ENCODE measurements at regions not wholly inside any gene's neighbourhood (a gene's known extent, or its start where the extent isn't known, plus 50 kb on each side); places are given as distances from the start of the nearest gene placed in this dataset.
"Not testable (repeated sequence)": the region's sequence is repeated elsewhere in the genome, so short reads cannot be mapped to it uniquely, and the experiment has no call there.

DNA sequence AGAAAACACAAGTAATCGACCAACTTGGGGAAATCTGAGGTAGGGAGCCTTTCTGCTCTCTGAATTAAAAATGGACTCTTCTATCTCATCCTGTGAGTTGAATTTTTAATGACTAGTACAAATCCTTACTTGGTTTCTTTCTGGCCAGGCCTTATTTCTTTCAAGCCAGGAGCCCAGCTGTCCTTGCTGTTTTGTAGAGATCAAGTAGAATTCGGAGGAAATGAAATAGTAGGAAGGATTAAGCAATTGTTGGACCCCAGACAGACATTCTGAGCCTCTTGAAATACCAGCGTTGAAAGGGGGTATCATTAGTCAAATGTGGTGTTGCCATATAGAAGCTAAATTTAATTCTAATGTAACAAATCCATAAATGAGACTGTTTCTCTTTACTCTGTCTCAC, 53.7 kb upstream of the SMIM15 start:
- in situ Hi-C loops (cut with HindIII; ENCODE audit: low sequenced_read_pairs): no loop called here

DNA sequence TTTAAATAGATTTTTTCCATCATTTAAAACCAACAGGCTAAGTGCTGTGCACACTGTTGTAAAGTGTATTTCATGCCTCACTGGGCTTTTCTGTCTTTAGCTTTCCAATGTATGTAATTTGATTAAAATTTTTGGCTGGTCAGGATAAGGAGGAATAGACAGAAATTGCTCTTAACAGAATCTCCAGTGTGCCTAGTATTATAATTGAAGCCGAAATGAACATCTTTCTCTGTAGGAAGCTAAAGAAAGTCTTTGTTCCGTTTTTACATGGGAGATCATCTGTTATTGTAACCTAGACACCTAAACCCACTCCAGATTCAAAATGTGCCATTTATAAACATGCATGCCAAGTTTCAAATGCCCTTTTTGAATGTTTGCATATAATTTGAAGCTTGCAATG, 54.5 kb upstream of the SMIM15 start:
- in situ Hi-C loops (cut with HindIII; ENCODE audit: low sequenced_read_pairs): no loop called here

DNA sequence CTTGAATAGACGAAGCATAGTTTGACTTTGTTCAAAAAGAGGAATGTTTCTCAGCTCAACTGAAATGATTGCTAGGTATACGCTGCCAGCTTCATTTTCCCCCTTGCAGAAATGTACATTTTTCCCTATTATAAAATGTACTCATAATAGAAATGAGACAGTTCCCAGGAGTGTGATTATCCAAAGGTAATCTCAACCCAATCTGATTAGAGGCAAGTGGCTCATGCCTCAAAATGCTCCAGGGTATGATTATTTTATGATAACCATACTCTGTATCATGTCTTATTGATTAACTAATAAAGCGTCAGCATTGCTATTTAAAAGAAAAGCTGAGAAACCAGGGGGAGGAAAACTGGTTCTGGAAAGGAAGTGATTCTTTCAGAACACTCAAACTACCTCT, 54.9 kb upstream of the SMIM15 start:
- in situ Hi-C loops (cut with HindIII; ENCODE audit: low sequenced_read_pairs): no loop called here

DNA sequence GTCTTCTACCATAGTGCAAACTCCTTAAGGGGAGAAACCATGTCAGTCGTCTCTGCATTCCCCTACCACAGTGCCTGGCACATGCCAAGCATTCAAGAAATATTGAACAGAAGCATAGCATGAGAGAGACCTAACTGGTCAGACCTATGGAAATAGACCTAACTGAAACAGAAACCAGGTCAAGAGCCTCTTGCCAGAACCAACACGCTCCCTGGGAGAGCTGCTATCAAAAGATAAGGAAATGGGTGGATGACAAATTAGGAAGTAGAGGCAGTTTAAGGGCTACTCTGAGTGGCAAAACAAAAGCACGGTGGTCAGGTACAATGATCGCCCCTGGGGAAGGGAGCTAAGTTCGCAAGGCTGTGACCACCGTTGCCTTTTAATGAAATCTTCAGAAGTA, 66.0 kb upstream of the SMIM15 start:
- in situ Hi-C loops (cut with HindIII; ENCODE audit: low sequenced_read_pairs): loop anchor here (5.0 kb wide), 1 partner anchor 91 kb away; no protein-coding TSS in a partner anchor

DNA sequence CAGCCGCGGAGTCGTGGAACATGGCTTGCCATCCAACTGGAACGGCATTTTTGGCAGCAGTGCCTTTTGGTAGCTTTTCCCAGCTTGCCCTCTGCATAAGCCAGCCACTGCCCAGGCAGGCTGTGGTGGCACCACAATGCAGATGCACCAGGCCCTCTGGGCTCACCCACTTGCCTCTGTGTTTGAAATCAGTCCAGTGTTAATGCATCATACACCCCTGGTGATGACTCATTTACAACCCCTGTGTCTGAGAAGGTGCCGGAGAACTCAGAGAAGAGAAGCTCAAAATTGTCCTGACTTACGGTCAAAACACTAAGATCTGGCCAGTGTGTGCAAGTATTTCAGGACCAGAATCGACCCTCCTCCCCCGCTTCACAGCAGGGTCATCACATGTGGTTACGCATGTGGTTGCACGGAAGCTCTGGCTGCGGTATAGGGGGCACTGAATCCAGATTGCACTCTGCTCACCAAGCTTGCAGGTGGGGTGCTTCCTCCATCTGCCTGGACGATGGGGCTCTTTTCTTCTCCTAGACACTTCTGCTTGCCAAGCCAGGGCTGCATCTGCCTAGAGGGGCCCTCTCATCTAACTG, 66.5 kb upstream of the SMIM15 start:
- in situ Hi-C loops (cut with HindIII; ENCODE audit: low sequenced_read_pairs): loop anchor here (5.0 kb wide), 1 partner anchor 91 kb away; no protein-coding TSS in a partner anchor

DNA sequence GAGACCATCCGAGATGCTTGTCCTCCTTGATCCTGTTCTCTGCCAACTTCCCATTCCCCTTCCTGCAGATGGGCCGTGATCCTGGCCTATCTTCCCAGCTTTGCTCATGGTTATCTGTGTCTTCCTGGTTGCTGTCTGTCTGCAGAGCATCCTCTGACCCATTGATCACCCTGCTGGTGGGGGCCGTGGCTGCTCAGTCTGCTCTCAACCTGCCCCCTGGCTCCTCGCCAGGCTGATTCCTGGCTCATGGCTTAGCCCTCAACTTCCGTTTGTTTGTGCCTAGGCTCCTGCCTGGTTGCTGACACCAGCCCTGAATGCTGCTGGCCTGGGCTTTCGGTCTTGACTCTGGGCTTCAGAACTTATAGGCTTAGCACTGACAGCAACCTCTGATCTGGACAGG, 67.1 kb upstream of the SMIM15 start:
- in situ Hi-C loops (cut with HindIII; ENCODE audit: low sequenced_read_pairs): loop anchor here (5.0 kb wide), 1 partner anchor 92 kb away; no protein-coding TSS in a partner anchor

DNA sequence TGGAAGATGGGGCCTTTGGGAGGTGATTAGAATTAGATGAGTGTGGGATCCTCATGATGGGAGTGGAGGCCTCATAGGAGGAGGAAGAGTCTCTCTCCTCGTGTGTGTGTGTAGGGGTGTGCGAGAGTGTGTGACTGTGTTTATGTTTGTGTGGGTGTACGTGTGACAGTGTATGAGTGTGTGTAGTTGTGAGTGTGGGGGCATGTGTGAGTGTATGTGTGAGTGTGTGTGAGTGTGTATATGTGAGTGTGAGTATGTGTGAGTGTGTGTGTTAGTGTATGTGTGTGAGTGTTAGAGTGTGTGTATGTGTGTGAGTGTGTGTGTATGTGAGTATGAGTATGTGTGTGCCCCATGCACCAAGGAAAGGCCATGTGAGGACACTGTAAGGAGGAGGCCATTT, 68.2 kb upstream of the SMIM15 start:
- in situ Hi-C loops (cut with HindIII; ENCODE audit: low sequenced_read_pairs): no loop called here

DNA sequence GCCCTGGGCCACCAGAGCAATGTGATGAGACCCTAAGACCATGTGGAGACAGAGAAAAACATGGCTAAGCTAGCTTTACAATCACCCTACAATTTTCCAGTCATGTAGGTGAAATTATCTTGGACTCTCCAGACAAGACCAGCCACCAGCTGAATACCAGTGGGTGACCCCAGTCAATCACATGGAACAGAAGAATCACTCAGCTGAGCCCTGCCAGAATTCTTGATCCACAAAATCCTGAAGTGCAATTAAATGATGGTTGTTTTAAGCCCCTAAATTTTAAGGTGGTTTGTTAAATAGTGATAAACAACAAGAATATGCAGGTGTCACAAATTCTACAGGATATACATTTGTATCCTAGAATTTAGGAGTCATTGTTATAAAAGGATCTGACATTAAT, 69.5 kb upstream of the SMIM15 start:
- in situ Hi-C loops (cut with HindIII; ENCODE audit: low sequenced_read_pairs): no loop called here

DNA sequence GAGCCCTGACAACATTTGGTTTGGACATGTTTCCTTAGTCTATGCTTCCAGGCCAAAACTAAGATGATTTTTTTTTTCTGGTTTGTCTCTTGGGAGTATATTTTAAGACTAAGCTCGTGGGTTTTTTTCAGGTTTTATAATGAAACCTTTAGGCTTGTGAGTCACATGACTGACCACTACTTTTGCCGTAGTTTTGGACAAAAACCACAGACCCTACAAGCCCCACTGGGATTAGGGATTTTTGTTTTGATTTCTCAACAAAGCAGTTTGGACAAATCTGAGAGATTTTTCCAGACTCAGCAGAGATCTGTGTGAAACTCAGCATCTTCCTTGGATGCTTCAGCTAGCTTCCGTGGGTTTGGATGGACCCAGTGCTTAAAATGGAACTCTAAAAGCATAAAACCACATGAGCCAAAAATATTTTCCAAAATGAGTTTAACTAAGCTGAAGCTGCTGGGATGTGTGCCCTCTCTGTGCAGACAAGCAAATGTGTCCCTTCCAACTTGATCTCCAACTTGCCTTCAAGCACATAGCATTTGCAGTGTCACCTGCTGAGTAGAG, 70.3 kb upstream of the SMIM15 start:
- in situ Hi-C loops (cut with HindIII; ENCODE audit: low sequenced_read_pairs): no loop called here

DNA sequence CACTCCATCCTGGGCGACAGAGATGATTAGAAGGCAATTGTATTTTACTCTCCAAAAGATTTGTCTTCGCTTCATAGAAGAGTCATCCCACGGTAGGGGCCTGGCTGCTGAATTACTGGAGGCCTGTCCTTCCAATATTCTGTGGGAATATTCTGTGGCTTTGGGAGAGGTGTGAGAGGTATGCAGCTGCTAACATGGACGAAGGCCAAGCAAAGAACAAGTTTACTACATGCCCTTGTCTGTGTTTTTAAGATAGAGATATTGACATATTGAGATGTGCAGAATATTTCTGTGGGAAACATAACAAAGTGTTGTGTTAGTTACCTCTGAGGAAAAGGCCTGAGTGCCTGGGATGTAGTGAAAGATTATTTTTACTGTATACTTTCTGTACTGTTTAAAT, 71.8 kb upstream of the SMIM15 start:
- in situ Hi-C loops (cut with HindIII; ENCODE audit: low sequenced_read_pairs): no loop called here

DNA sequence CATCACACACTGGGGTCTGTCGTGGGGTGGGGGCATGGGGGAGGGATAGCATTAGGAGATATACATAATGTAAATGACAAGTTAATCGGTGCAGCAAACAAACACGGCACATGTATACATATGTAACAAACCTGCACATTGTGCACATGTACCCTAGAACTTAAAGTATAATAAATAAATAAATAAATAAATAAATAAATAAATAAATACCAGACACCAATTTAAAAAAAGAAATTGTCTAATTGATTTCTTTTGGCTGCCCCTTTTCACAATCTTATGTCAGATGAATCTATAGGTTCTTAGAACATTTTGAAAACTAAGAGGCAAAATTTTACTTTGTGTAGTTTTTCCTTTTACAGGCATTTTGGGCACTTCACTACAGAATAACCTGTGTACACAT, 74.4 kb upstream of the SMIM15 start:
- in situ Hi-C loops (cut with HindIII; ENCODE audit: low sequenced_read_pairs): not testable (repeated sequence)

DNA sequence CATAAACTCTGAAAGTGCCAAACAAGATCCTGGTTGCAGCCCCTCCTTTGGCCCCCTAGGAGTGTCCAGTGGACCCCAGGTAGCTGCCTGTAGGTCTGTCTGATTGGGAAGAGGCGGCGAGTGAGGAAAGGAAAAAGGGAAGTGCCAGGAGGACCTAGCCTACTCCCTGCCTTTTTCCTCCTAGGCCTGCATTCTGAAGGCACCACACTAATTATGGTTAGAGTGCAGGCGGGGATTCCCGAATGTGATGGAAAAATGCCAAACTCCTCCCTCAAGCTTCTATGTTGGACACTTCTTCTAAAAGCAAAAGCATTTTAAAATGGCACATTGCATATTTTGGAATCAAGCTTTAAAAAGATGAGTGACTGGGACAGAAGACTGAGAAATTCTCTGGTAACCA, 83.2 kb upstream of the SMIM15 start:
- in situ Hi-C loops (cut with HindIII; ENCODE audit: low sequenced_read_pairs): no loop called here

DNA sequence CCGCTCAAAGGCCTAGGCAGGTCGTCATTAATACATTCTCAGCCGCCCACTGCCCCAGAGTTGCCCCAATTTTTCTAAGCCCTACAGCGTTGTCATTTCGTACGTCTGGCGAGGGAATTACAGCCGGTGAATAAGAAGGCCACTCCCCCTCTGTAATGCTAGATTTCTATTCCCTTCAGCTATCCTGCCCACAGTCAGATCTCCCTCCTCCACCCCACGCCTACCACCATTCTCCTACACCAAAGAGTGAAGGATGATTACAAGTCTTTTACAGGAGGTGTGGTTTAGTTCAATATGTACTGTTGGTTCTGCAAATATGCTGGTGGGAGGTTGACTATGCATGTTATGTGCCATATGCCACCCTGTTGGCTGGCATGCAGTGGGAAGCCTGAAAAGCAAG, 83.7 kb upstream of the SMIM15 start:
- in situ Hi-C loops (cut with HindIII; ENCODE audit: low sequenced_read_pairs): no loop called here

DNA sequence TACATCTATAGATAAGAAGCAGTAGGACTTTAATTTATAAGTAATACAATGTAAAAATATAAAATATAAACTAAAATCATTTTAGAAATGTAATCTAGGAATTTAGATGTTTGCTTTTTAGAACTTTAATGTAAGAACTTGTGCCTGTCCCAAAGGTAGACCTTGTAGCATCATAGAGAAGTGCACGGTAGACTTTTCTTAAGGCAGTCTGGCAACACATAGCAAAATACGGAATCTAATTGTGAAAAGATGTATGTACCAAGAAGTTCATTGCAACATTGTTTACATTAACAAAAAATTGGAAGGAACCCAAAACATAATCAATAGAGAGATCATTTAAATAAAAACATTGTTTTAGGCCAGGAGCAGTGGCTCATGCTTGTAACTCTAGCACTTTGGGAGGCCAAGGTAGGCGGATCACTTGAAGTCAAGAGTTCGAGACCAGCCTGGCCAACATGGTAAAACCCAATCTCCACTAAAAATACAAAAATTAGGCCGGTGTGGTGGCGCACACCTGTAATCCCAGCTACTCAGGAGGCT, 84.6 kb upstream of the SMIM15 start:
- in situ Hi-C loops (cut with HindIII; ENCODE audit: low sequenced_read_pairs): no loop called here

DNA sequence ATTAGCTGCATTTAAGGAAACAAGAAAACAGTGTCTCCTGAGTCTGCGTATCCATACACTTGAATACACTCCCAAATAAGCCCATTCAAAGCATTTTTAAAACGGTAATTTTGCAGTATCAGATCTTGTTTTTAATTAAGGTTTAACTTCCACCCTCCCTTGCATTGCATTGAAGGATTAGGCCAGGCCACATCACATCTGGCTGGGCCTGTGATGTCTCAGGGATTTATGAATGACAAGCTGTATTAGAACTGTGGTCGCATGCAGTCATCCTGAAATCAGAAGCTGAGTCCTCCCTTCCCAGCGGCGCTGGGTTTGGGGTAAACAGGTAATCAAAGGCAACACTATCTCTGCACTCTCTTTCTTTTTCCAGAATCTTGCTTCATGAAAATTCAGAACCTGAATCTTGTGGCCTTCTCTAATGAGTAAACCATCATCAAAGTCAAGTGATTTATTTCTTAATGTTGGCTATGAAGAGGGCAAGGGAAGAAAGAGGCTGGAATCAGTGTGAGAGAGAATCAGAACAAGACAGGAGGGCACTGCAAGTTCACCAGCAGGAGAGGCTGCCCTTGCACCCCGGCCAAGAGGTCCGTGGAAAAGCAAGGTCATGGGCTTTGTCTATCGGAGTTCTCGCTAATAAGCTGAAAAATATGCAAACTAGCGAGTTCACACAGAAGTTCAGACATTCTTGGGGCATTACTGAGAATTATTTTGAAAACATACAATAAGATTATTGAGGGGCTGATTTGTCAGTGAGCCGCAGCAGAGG, 80.0 kb upstream of the ZSWIM6 start:
- in situ Hi-C loops (cut with HindIII; ENCODE audit: low sequenced_read_pairs): no loop called here

DNA sequence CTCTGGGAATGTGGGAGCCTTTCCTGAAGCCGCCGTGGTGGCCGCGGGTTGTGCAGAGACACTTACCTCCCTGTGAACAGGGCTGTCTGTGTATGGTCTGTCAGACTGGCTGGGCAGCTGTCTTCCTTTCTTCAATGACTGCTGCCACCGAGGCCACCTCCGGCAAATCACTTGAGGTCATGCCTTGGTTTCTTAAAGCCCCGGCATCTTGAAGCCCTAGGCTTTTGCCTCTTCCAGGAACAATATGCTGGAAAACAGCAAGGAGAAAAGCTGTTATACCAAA, 79.5 kb upstream of the ZSWIM6 start:
- in situ Hi-C loops (cut with HindIII; ENCODE audit: low sequenced_read_pairs): no loop called here

DNA sequence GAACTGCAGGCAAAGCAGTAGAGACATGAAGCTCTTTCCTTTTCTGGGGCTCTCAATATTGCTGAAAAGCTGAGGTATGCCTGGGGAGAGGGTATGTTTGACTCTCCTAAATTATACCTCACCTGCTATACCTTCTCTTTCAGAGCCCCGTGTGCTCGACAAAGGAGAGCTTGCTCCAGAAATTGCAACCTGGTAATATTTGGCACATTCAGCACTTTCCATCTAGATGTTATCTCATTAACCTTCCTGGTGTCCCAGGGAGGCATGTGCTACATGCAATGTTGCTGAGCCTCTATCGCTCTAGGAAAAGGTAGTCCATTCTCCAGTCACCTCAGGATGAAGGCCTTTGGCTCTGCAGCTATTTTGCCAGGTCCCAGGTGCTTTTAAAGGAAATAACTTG, 78.5 kb upstream of the ZSWIM6 start:
- in situ Hi-C loops (cut with HindIII; ENCODE audit: low sequenced_read_pairs): no loop called here

DNA sequence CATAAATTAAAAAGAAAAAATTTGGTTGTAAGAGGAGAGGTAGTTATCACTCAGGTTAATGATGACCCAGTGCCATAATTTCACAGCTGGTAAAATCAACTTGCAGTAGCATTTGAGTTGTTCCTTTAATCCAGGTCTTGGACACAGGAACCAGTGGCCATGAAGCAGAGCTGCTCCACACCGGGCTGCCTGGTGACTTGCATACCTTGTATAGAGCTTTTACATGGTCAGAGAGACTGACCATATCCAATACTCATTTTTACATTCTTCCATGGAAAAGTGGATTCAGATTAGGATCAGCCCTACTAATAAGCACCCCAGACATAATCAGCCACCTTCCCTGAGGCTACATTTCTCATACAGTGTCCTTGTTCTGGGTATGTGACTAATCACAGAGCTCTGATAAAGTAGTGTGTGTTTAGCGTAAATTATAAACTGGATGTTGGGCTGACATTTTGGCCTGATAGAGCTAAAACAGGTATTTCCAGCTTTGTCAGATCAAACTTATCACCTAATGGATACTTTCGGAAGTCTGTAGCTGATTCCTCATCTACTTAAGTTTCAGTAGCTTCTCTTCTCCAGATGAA, 77.0 kb upstream of the ZSWIM6 start:
- in situ Hi-C loops (cut with HindIII; ENCODE audit: low sequenced_read_pairs): no loop called here

DNA sequence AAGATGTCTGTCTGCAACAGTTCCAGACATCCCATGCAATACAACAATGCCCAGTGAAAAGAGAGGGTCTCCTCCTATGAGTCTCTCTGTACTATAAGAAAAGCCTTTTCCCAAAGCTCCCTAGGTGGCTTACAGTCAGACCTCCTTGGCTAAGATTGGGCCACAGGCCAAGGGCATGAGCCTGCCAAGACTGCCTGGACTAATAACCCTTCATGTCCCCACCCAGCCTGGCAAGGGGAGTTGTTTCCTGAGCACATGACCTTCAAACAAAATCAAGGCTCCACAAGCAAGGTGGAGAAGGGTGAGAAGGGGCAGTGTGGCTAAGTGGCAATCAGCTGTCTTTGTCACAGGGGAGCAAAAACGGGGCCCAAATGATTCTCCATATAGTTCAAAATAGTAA, 75.6 kb upstream of the ZSWIM6 start:
- in situ Hi-C loops (cut with HindIII; ENCODE audit: low sequenced_read_pairs): no loop called here

DNA sequence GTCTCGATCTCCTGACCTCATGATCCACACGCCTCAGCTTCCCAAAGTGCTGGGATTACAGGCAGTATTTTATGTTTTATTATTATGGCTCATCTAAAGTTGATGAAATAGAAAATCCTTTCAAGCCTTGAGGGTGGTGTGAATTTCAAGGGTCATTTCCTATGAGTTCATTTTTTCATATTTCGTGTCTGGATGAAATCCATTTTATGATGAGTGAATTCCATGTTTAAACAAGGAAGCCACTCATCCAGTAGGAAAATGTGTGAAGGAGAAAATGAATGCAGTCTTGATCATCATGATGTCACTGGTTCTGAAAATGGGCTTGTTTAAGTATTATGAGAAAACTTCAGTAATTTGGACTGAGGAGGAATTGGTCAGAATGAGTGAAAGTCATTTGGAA, 74.6 kb upstream of the ZSWIM6 start:
- in situ Hi-C loops (cut with HindIII; ENCODE audit: low sequenced_read_pairs): no loop called here

DNA sequence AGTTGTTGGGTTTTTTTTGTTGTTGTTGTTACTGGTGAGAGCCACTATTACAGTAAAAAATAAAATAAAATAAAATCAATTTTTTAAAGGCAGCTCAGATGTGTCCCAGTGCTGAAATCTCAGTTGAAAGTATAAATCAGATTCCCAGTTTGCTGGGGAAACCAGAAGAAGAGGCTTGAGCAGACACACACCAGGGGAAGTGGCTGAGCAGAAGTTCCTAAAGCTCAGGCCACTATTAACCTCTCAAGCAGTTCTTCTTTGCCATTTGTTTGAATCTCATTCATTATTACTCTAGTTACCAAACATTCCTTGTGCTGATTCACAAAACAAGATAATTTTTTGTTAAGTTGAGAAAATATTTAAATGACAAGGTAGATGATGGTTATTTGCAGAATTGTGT, 70.9 kb upstream of the ZSWIM6 start:
- in situ Hi-C loops (cut with HindIII; ENCODE audit: low sequenced_read_pairs): no loop called here

DNA sequence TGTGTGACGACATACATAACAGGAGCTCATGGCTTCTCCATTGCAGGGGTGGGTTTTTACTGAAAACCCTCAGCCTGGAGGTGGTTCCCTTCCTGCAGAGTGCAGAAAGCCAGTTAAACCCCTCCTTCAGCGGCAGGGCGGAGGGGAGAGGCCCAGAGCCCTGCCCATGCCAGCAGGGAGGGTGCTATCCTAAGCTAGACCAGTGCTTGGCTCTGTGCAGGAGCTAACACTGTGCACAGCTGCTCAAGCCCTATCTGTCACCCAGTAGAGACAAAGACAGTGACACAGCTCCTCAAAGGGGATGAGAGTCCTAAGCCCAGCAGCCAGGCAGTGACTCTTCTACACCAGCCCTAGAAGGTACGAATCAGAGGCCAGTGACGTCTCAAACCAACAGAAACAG, 70.0 kb upstream of the ZSWIM6 start:
- in situ Hi-C loops (cut with HindIII; ENCODE audit: low sequenced_read_pairs): no loop called here

Data from endothelial cell of hepatic sinusoid (primary cell).